ENCODE measurements at regions not wholly inside any gene's neighbourhood (a gene's known extent, or its start where the extent isn't known, plus 50 kb on each side); places are given as distances from the start of the nearest gene placed in this dataset.

DNA sequence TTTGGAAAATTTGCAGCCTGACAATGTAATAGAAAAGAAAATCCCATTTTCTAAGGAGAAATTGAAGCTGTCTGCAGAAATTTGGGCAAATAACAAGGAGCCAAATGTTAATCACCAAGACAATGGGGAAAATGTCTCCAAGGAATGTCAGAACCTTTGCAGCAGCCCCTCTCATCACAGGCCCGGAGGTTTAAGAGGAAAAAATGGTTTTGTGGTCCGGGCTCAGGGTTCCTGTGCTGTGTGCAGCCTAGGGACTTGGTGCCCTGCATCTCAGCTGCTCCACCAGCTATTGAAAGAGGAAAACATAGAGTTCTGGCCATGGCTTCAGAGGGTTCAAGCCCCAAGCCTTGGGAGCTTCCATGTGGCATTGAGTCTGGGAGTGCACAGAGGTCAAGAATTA is 298.9 kb downstream of the ATXN7L3B start:
- no peaks in the 10 kb centered on the region for H3K27me3 ChIP-seq (replicated peaks; ENCODE audit: insufficient read depth, low read depth, low read length, poor library complexity)
- no peaks in the 10 kb centered on the region for H3K4me1 ChIP-seq (ENCODE audit: insufficient read depth, low read length, poor library complexity, severe bottlenecking)
- no peak overlapping the region for H3K27ac ChIP-seq (ENCODE audit: low read depth, low read length, poor library complexity, severe bottlenecking)
- TF ChIP-seq EZH2 (IDR thresholded peaks at IDR 0.05; ENCODE audit: borderline replicate concordance, low read depth, low read length, poor library complexity, severe bottlenecking) = no peak
- TF ChIP-seq, protein P1, sequence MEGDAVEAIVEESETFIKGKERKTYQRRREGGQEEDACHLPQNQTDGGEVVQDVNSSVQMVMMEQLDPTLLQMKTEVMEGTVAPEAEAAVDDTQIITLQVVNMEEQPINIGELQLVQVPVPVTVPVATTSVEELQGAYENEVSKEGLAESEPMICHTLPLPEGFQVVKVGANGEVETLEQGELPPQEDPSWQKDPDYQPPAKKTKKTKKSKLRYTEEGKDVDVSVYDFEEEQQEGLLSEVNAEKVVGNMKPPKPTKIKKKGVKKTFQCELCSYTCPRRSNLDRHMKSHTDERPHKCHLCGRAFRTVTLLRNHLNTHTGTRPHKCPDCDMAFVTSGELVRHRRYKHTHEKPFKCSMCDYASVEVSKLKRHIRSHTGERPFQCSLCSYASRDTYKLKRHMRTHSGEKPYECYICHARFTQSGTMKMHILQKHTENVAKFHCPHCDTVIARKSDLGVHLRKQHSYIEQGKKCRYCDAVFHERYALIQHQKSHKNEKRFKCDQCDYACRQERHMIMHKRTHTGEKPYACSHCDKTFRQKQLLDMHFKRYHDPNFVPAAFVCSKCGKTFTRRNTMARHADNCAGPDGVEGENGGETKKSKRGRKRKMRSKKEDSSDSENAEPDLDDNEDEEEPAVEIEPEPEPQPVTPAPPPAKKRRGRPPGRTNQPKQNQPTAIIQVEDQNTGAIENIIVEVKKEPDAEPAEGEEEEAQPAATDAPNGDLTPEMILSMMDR (conservative IDR thresholded peaks at IDR 0.05; ENCODE audit: low read depth, low read length) = no peak
- H3K36me3 ChIP-seq (ENCODE audit: insufficient read depth, low read length, poor library complexity, severe bottlenecking) = no peaks in the 10 kb centered on the region
- H3K4me3 ChIP-seq (ENCODE audit: low read depth, low read length, poor library complexity, severe bottlenecking) = no peak overlapping the region
- ChIA-PET CTCF (no interaction called here), POLR2A (ENCODE audit: low non-redundant PET) (no interaction called here)
- intact Hi-C loops (cut with micrococcal nuclease; ENCODE audit: unreplicated experiment) = no loop called here
- no peak for DNase-seq (ENCODE audit: low spot score)
- peaks cover 4% of the 10 kb centered on the region for H3K9me3 ChIP-seq (ENCODE audit: low read depth, low read length, poor library complexity, severe bottlenecking)
- BruUV-seq (replicated peaks) = no TSS peak

DNA sequence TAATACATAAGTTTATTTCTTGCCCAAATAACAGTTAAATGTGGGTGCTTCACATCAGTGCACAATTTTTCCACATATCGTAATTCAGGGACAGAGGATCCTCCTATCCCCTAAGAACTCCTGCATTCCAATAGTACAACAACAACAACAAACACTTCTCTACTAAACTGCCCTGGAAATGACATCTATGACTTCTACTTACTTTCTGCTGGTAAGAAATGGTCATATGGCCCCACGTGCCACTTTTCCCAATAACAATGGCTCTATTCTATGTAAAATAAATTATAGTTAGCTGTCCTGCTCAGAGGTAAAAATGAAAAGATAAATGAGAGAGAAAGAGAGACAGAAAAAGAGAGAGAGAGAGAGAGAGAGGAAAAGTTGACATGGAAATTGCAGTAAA is 308.5 kb downstream of the ATXN7L3B start:
- intact Hi-C loops (cut with micrococcal nuclease; ENCODE audit: unreplicated experiment) = no loop called here
- BruUV-seq (replicated peaks) = no TSS peak
- Histone ChIP-seq H3K27ac (ENCODE audit: low read depth, low read length, poor library complexity, severe bottlenecking) (no peak overlapping the region), H3K9me3 (ENCODE audit: low read depth, low read length, poor library complexity, severe bottlenecking) (no peaks in the 10 kb centered on the region), H3K36me3 (ENCODE audit: insufficient read depth, low read length, poor library complexity, severe bottlenecking) (no peaks in the 10 kb centered on the region), H3K4me3 (ENCODE audit: low read depth, low read length, poor library complexity, severe bottlenecking) (no peak overlapping the region), H3K4me1 (ENCODE audit: insufficient read depth, low read length, poor library complexity, severe bottlenecking) (no peaks in the 10 kb centered on the region), H3K27me3 (replicated peaks; ENCODE audit: insufficient read depth, low read depth, low read length, poor library complexity) (no peaks in the 10 kb centered on the region)
- ChIA-PET POLR2A (ENCODE audit: low non-redundant PET) (no interaction called here), CTCF (no interaction called here)
- TF ChIP-seq EZH2 (IDR thresholded peaks at IDR 0.05; ENCODE audit: borderline replicate concordance, low read depth, low read length, poor library complexity, severe bottlenecking) = no peak
- TF ChIP-seq, protein P1 (conservative IDR thresholded peaks at IDR 0.05; ENCODE audit: low read depth, low read length) = no peak
- DNase-seq (ENCODE audit: low spot score) = no peak

DNA sequence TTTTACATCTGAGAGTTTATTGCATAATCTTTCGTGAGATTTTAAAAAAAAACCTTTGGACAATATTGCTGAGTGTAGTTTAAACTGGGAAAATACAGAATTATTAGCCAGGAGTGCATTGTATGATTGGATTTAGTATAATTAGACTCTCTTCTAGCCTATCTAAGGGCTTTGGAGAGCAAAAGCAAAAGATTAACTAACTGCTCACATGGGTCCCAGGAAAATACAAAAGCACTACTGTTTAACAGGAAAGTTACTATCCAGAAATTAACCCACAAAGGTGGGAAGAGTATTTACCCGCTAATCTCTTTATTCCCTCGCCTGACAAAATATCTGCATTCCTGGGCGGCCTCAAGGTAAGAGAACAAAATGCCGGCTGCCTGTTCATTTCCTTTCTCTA is 309.5 kb downstream of the ATXN7L3B start:
- H3K4me3 ChIP-seq (ENCODE audit: low read depth, low read length, poor library complexity, severe bottlenecking) = no peak overlapping the region
- H3K36me3 ChIP-seq (ENCODE audit: insufficient read depth, low read length, poor library complexity, severe bottlenecking) = no peaks in the 10 kb centered on the region
- H3K27me3 ChIP-seq (replicated peaks; ENCODE audit: insufficient read depth, low read depth, low read length, poor library complexity) = no peaks in the 10 kb centered on the region
- no peaks in the 10 kb centered on the region for H3K9me3 ChIP-seq (ENCODE audit: low read depth, low read length, poor library complexity, severe bottlenecking)
- intact Hi-C loops (cut with micrococcal nuclease; ENCODE audit: unreplicated experiment) = no loop called here
- ChIA-PET CTCF (no interaction called here), POLR2A (ENCODE audit: low non-redundant PET) (no interaction called here)
- no peaks in the 10 kb centered on the region for H3K4me1 ChIP-seq (ENCODE audit: insufficient read depth, low read length, poor library complexity, severe bottlenecking)
- TF ChIP-seq EZH2 (IDR thresholded peaks at IDR 0.05; ENCODE audit: borderline replicate concordance, low read depth, low read length, poor library complexity, severe bottlenecking) = no peak
- TF ChIP-seq, protein P1 (conservative IDR thresholded peaks at IDR 0.05; ENCODE audit: low read depth, low read length) = no peak
- no TSS peak for BruUV-seq (replicated peaks)
- no peak overlapping the region for H3K27ac ChIP-seq (ENCODE audit: low read depth, low read length, poor library complexity, severe bottlenecking)
- no peak for DNase-seq (ENCODE audit: low spot score)

All from A673 (cell line).